ENCODE measurements at regions not wholly inside any gene's neighbourhood (a gene's known extent, or its start where the extent isn't known, plus 50 kb on each side); places are given as distances from the start of the nearest gene placed in this dataset.

GRCh38 chr16:6231398-6231797, 1101.2 kb upstream of the RBFOX1 start:
- H3K4me3 ChIP-seq, result no peak overlapping the region
- no peaks in the 10 kb centered on the region for H3K9me3 ChIP-seq
- H3K36me3 ChIP-seq, result no peaks in the 10 kb centered on the region
- TF ChIP-seq, protein P1, sequence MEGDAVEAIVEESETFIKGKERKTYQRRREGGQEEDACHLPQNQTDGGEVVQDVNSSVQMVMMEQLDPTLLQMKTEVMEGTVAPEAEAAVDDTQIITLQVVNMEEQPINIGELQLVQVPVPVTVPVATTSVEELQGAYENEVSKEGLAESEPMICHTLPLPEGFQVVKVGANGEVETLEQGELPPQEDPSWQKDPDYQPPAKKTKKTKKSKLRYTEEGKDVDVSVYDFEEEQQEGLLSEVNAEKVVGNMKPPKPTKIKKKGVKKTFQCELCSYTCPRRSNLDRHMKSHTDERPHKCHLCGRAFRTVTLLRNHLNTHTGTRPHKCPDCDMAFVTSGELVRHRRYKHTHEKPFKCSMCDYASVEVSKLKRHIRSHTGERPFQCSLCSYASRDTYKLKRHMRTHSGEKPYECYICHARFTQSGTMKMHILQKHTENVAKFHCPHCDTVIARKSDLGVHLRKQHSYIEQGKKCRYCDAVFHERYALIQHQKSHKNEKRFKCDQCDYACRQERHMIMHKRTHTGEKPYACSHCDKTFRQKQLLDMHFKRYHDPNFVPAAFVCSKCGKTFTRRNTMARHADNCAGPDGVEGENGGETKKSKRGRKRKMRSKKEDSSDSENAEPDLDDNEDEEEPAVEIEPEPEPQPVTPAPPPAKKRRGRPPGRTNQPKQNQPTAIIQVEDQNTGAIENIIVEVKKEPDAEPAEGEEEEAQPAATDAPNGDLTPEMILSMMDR (IDR thresholded peaks at IDR 0.05), result no peak
- TF ChIP-seq POLR2A (IDR thresholded peaks at IDR 0.05), result no peak
- ATAC-seq (no peak), DNase-seq (no peak)
- H3K4me1 ChIP-seq, result no peaks in the 10 kb centered on the region
- 73 to 86% (median 83%) methylated on average over 1 of the region's 1 CpG for WGBS, 4 donors
- no peaks in the 10 kb centered on the region for H3K27me3 ChIP-seq
- H3K27ac ChIP-seq, result no peak overlapping the region
- intact Hi-C loops (cut with DNase I), result no loop called here

GRCh38 chr16:6229186-6229585, 1103.5 kb upstream of the RBFOX1 start:
- 57 to 69% (median 67%) methylated on average over 6 of the region's 6 CpGs for WGBS, 4 donors
- no peaks in the 10 kb centered on the region for H3K4me1 ChIP-seq
- H3K4me3 ChIP-seq, result no peak overlapping the region
- H3K9me3 ChIP-seq, result no peaks in the 10 kb centered on the region
- H3K36me3 ChIP-seq, result no peaks in the 10 kb centered on the region
- DNase-seq, result no peak
- no peak for ATAC-seq
- H3K27ac ChIP-seq, result no peak overlapping the region
- intact Hi-C loops (cut with DNase I), result no loop called here
- no peak for TF ChIP-seq POLR2A (IDR thresholded peaks at IDR 0.05)
- TF ChIP-seq, protein P1 (IDR thresholded peaks at IDR 0.05), result no peak
- no peaks in the 10 kb centered on the region for H3K27me3 ChIP-seq

DNA sequence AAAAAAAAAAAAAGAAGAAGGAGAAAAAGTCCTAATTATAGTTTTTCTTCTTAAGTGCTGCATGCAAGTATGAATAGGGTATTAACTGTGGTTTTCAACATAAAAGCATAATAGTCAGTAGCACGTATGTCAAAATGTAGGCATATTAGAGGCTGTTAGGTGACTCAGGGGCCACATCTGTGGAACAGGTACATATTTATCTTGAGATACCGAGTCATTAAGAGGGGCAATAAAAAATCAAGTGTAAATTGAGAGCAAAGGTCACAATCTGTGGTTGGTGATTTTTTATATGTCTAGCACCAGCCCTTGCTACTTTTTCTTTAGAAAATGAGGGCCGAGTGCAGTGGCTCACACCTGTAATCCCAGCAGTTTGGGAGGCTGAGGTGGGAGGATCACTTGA, 1113.8 kb upstream of the RBFOX1 start:
- no peak overlapping the region for H3K4me3 ChIP-seq
- ATAC-seq (no peak), DNase-seq (no peak)
- intact Hi-C loops (cut with DNase I), result no loop called here
- no peaks in the 10 kb centered on the region for H3K36me3 ChIP-seq
- 36 to 48% (median 43%) methylated on average over 3 of the region's 3 CpGs for WGBS, 4 donors
- H3K9me3 ChIP-seq, result peaks cover 0 to 20% (median 0%) of the 10 kb centered on the region in 12 donors
- no peaks in the 10 kb centered on the region for H3K4me1 ChIP-seq
- no peaks in the 10 kb centered on the region for H3K27me3 ChIP-seq
- TF ChIP-seq, protein P1 (IDR thresholded peaks at IDR 0.05), result no peak
- no peak for TF ChIP-seq POLR2A (IDR thresholded peaks at IDR 0.05)
- H3K27ac ChIP-seq, result no peak overlapping the region

GRCh38 chr16:6216836-6217235, 1115.8 kb upstream of the RBFOX1 start:
- no peaks in the 10 kb centered on the region for H3K36me3 ChIP-seq
- H3K4me3 ChIP-seq, result no peak overlapping the region
- H3K27ac ChIP-seq, result no peak overlapping the region
- TF ChIP-seq, protein P1 (IDR thresholded peaks at IDR 0.05), result no peak
- no peak for TF ChIP-seq POLR2A (IDR thresholded peaks at IDR 0.05)
- DNase-seq (no peak), ATAC-seq (no peak)
- H3K27me3 ChIP-seq, result no peaks in the 10 kb centered on the region
- intact Hi-C loops (cut with DNase I), result no loop called here
- WGBS, 4 donors, result 54 to 61% (median 58%) methylated on average over 7 of the region's 7 CpGs
- H3K9me3 ChIP-seq, result peaks cover 0 to 20% (median 0%) of the 10 kb centered on the region in 12 donors
- no peaks in the 10 kb centered on the region for H3K4me1 ChIP-seq

All from heart left ventricle (tissue), 16 donors.